Coronary artery (tissue), 2 donors: ENCODE measurements at regions not wholly inside any gene's neighbourhood (a gene's known extent, or its start where the extent isn't known, plus 50 kb on each side); places are given as distances from the start of the nearest gene placed in this dataset.

ENCODE experiments used
- DNase-seq: peaks from one replicate; pipeline ENCODE4 v3.0.0-alpha.2; 2017; ENCODE audit warnings: low spot score
- H3K27ac ChIP-seq, 2 donors: fragments of 200-600 bp; sonication (generic); one replicate each; pipeline ENCODE4 v1.5.1; 2016 to 2019
- H3K4me3 ChIP-seq: fragments of 200-600 bp; sonication (generic); 2 replicates; pipeline ENCODE4 v1.5.1; 2016; ENCODE audit warnings: mild to moderate bottlenecking, moderate library complexity
- CTCF ChIP-seq: fragments of 200-600 bp; sonication (generic); IDR thresholded peaks from one replicate; pipeline ENCODE4 v1.5.1; 2019; ENCODE audit warnings: antibody characterized with exemption

GRCh38 chr7:94253686-94254085, 141.0 kb upstream of the COL1A2 start:
- no peak overlapping the region for H3K27ac ChIP-seq
- H3K4me3 ChIP-seq, result no peak overlapping the region
- TF ChIP-seq CTCF, result no peak
- DNase-seq, result no peak

GRCh38 chr7:94258418-94259300, 136.0 kb upstream of the COL1A2 start:
- no peak for TF ChIP-seq CTCF
- no peak overlapping the region for H3K4me3 ChIP-seq
- DNase-seq, result no peak

GRCh38 chr7:94261067-94261466, 133.6 kb upstream of the COL1A2 start:
- no peak overlapping the region for H3K27ac ChIP-seq
- no peak overlapping the region for H3K4me3 ChIP-seq
- DNase-seq, result no peak
- no peak for TF ChIP-seq CTCF

More at GRCh38 chr7:94258418-94259300, 136.0 kb upstream of the COL1A2 start:
- no peak overlapping the region for H3K27ac ChIP-seq

- Histone ChIP-seq H3K4me3 (no peak overlapping the region), H3K27ac (no peak overlapping the region)
- DNase-seq, result no peak
- no peak for TF ChIP-seq CTCF
Observed at GRCh38 chr7:94264756-94265155, 129.9 kb upstream of the COL1A2 start.

GRCh38 chr7:94265456-94265855, 129.2 kb upstream of the COL1A2 start:
- no peak for TF ChIP-seq CTCF
- Histone ChIP-seq H3K27ac (no peak overlapping the region), H3K4me3 (no peak overlapping the region)
- DNase-seq, result no peak

GRCh38 chr7:94266238-94266644, 128.5 kb upstream of the COL1A2 start:
- DNase-seq, result no peak
- Histone ChIP-seq H3K4me3 (no peak overlapping the region), H3K27ac (peak overlapping the region in 1 of 2 donors; percentile 14)
- no peak for TF ChIP-seq CTCF

GRCh38 chr7:94270772-94271171, 123.9 kb upstream of the COL1A2 start:
- Histone ChIP-seq H3K4me3 (no peak overlapping the region), H3K27ac (no peak overlapping the region)
- no peak for TF ChIP-seq CTCF
- no peak for DNase-seq
